HepG2 (cell line): ENCODE measurements at regions not wholly inside any gene's neighbourhood (a gene's known extent, or its start where the extent isn't known, plus 50 kb on each side); places are given as distances from the start of the nearest gene placed in this dataset.

ENCODE experiments used
- ATAC-seq: fragments of 200-7000 bp; cut with Tn5 transposase; 3 replicates; pipeline ENCODE4 v1.9.1; 2020; ENCODE audit warnings: mild to moderate bottlenecking, moderate library complexity
- BruUV-seq: library from RNA; stranded (reverse); fragments of 400-500 nt; replicated peaks from 2 replicates; lab custom pipeline; 2021; lab: Mats Ljungman, UMichigan
- CTCF ChIA-PET: fragments of 300-600 bp; formaldehyde crosslinking; extraction: SDS; loops from one replicate; lab custom pipeline; 2021; ENCODE audit warnings: low total read pairs, inconsistent platforms, low intra/inter-chr PET ratio; lab: Yijun Ruan, JAX
- POLR2A ChIA-PET: fragments of 350-600 bp; sonication (Branson Sonifier 250); formaldehyde crosslinking; loops from one replicate; lab custom pipeline; 2020; ENCODE audit warnings: antibody characterized with exemption, inconsistent platforms; lab: Yijun Ruan, JAX
- DNase-seq: peaks from one replicate; pipeline ENCODE4 v3.0.0-alpha.2; 2015; ENCODE audit warnings: low spot score
- FAIRE-seq: peaks from 3 replicates; lab custom pipeline; 2011; peaks lifted over from hg19 to GRCh38; lab: Jason Lieb, UNC
- H2AFZ ChIP-seq: one replicate; pipeline ENCODE4 v1.6.1; 2011; ENCODE audit warnings: low read length, inconsistent platforms
- H3K27ac ChIP-seq: fragments of 300-600 bp; 3 replicates; pipeline ENCODE4 v1.8.0; 2011; ENCODE audit warnings: mixed run types, mild to moderate bottlenecking, mixed read lengths, low read length, inconsistent platforms; ENCODE audit not compliant: insufficient read depth; ENCODE audit errors: extremely low read length
- H3K27me3 ChIP-seq, 2 experiments: fragments of 200-600 bp in 1 of 2; 2 replicates in 1 of 2; 3 replicates in 1 of 2; pipeline versions ENCODE4 v1.6.0 to v1.8.0; 2011; ENCODE audit warnings: low read length in 2 of 2, mild to moderate bottlenecking in 2 of 2, moderate library complexity in 2 of 2, inconsistent platforms in 1 of 2; ENCODE audit not compliant: insufficient read depth in 2 of 2, control insufficient read depth in 1 of 2
- H3K36me3 ChIP-seq, 2 experiments: fragments of 200-600 bp in 1 of 2; replicated peaks in 1 of 2; 2 replicates in 1 of 2; 3 replicates in 1 of 2; pipeline versions ENCODE4 v1.5.1 to v1.8.0; 2011; ENCODE audit warnings: low read length in 2 of 2, inconsistent platforms in 1 of 2; ENCODE audit not compliant: insufficient read depth in 2 of 2, control insufficient read depth in 1 of 2
- H3K4me1 ChIP-seq: 2 replicates; pipeline ENCODE4 v1.5.1; 2012; ENCODE audit warnings: low read length, inconsistent platforms; ENCODE audit not compliant: insufficient read depth
- H3K4me2 ChIP-seq: 2 replicates; pipeline ENCODE4 v1.6.0; 2011; ENCODE audit warnings: low read depth, low read length, inconsistent platforms
- H3K4me3 ChIP-seq, 3 experiments: fragments of 200-600 bp in 1 of 3; sonication (generic), shearing (Covaris generic) in 1 of 3; replicated peaks in 1 of 3; 2 replicates each; pipeline ENCODE4 v1.5.1; 2011 to 2016; ENCODE audit warnings: low read length in 3 of 3, inconsistent platforms in 2 of 3, low read depth in 2 of 3, mild to moderate bottlenecking in 2 of 3, control low read depth in 1 of 3, mixed read lengths in 1 of 3; ENCODE audit not compliant: insufficient read depth in 1 of 3
- H3K79me2 ChIP-seq: one replicate; pipeline ENCODE4 v1.6.1; 2011; ENCODE audit warnings: low read length, inconsistent platforms; ENCODE audit not compliant: insufficient read depth
- H3K9ac ChIP-seq: 2 replicates; pipeline ENCODE4 v1.6.0; 2011; ENCODE audit warnings: mild to moderate bottlenecking, low read depth, low read length, inconsistent platforms; ENCODE audit not compliant: insufficient read depth
- H3K9me3 ChIP-seq: 2 replicates; pipeline ENCODE4 v1.5.1; 2012; ENCODE audit warnings: mild to moderate bottlenecking, low read length
- H4K20me1 ChIP-seq: 2 replicates; pipeline ENCODE4 v1.6.0; 2011; ENCODE audit warnings: inconsistent platforms, mild to moderate bottlenecking, low read length, moderate library complexity; ENCODE audit not compliant: insufficient read depth
- CTCF ChIP-seq: sonication (generic); formaldehyde crosslinking; IDR thresholded peaks from 2 replicates; pipeline ENCODE4 v1.5.0; 2020; ENCODE audit warnings: mild to moderate bottlenecking, missing genetic modification reagents, moderate library complexity
- PHF8 ChIP-seq: sonication (generic); formaldehyde crosslinking; IDR thresholded peaks from 2 replicates; pipeline ENCODE4 v1.5.0; 2020; ENCODE audit warnings: missing genetic modification reagents
- PRPF4 ChIP-seq: fragments of 200-400 bp; formaldehyde crosslinking; IDR thresholded peaks from 2 replicates; pipeline ENCODE4 v1.6.1; 2016; ENCODE audit warnings: low read length, low read depth; ENCODE audit not compliant: poor library complexity, severe bottlenecking
- ZNF446 ChIP-seq: sonication (generic); formaldehyde crosslinking; IDR thresholded peaks from 2 replicates; pipeline ENCODE4 v1.5.0; 2020; ENCODE audit warnings: mild to moderate bottlenecking, missing genetic modification reagents
- ZNF552 ChIP-seq: sonication (generic); formaldehyde crosslinking; IDR thresholded peaks from 2 replicates; pipeline ENCODE4 v1.9.0; 2022; ENCODE audit warnings: missing genetic modification reagents, mild to moderate bottlenecking, borderline replicate concordance
- ZNF564 ChIP-seq: sonication (generic); formaldehyde crosslinking; IDR thresholded peaks from 2 replicates; pipeline ENCODE4 v1.8.1; 2023; ENCODE audit warnings: mild to moderate bottlenecking, missing genetic modification reagents
- ZNF737 ChIP-seq: sonication (generic); formaldehyde crosslinking; IDR thresholded peaks from 2 replicates; pipeline ENCODE4 v1.5.0; 2020; ENCODE audit warnings: missing genetic modification reagents, mild to moderate bottlenecking, borderline replicate concordance
- WGBS: methylation state at CpG from one replicate; pipeline ENCODE4 v1.1.6; 2017; ENCODE audit warnings: low lambda C conversion rate; 5-methylcytosine and 5-hydroxymethylcytosine counted together
- in situ Hi-C: cut with HindIII; loops from 2 replicates; pipeline ENCODE4 v1.10.0; 2017; ENCODE audit warnings: low pct_unique_long_range_greater_than_20kb; ENCODE audit not compliant: extremely low pct_ligation_motif_present
- intact Hi-C: fragments of 100-400 bp; cut with micrococcal nuclease; formaldehyde crosslinking; loops from one replicate; pipeline ENCODE4 v1.10.0; 2022; ENCODE audit not compliant: unreplicated experiment

- in situ Hi-C loops (no loop called here), intact Hi-C loops (no loop called here)
- Histone ChIP-seq H3K27ac (no peak overlapping the region), H3K27me3 (no peaks in the 10 kb centered on the region), H3K4me2 (no peak overlapping the region), H4K20me1 (no peaks in the 10 kb centered on the region), H3K9me3 (no peaks in the 10 kb centered on the region), H3K79me2 (no peaks in the 10 kb centered on the region), H3K9ac (no peak overlapping the region), H3K4me3 (no peak overlapping the region), H3K36me3 (no peaks in the 10 kb centered on the region), H3K4me1 (no peaks in the 10 kb centered on the region), H2AFZ (no peak overlapping the region)
- no TSS peak for BruUV-seq
- ChIA-PET POLR2A (no interaction called here), CTCF (no interaction called here)
- FAIRE-seq = no peak
- 8% methylated on average over 3 of the region's 3 CpGs for WGBS
- peak; percentile 3 for DNase-seq
- TF ChIP-seq PRPF4 (no peak), CTCF (CRISPR knock-in tag) (0 out of 2 replicates have a peak, but pooled peaks have one; percentile 17)
- ATAC-seq = peak; percentile 66
Observed at GRCh38 chr1:216832192-216832591, 109.0 kb upstream of the ESRRG start.

- no peaks in the 10 kb centered on the region for H3K9me3 ChIP-seq
- H4K20me1 ChIP-seq = no peaks in the 10 kb centered on the region
- no peak overlapping the region for H3K4me3 ChIP-seq
- FAIRE-seq (no peak), DNase-seq (no peak), ATAC-seq (no peak)
- POLR2A ChIA-PET = no interaction called here
- H2AFZ ChIP-seq = no peak overlapping the region
- H3K4me1 ChIP-seq = no peaks in the 10 kb centered on the region
- no TSS peak for BruUV-seq
- H3K79me2 ChIP-seq = no peaks in the 10 kb centered on the region
- TF ChIP-seq ZNF446 (no peak), ZNF552 (no peak), ZNF737 (CRISPR knock-in tag) (no peak), ZNF564 (CRISPR knock-in tag) (no peak), PHF8 (CRISPR knock-in tag) (no peak)
- intact Hi-C loops = no loop called here
- H3K27me3 ChIP-seq = no peaks in the 10 kb centered on the region
- no peak overlapping the region for H3K9ac ChIP-seq
- WGBS = 31% methylated on average over 10 of the region's 10 CpGs
- in situ Hi-C loops = no loop called here
- no peak overlapping the region for H3K4me2 ChIP-seq
- CTCF ChIA-PET = no interaction called here
- H3K27ac ChIP-seq = no peak overlapping the region
- H3K36me3 ChIP-seq = no peaks in the 10 kb centered on the region
Observed at GRCh38 chr1:216830424-216831210, 107.4 kb upstream of the ESRRG start.
